PC-3 (cell line): ENCODE measurements at regions not wholly inside any gene's neighbourhood (a gene's known extent, or its start where the extent isn't known, plus 50 kb on each side); places are given as distances from the start of the nearest gene placed in this dataset.

Experiments
- CTCF ChIP-seq: fragments of 300-600 bp; sonication (generic); conservative IDR thresholded peaks from 2 replicates; pipeline ENCODE4 v1.5.1; 2017; ENCODE audit warnings: antibody characterized with exemption, low read depth, mild to moderate bottlenecking, low read length
- EZH2 ChIP-seq: fragments of 300-600 bp; sonication (generic); IDR thresholded peaks from one replicate; pipeline ENCODE4 v1.6.1; 2017; ENCODE audit warnings: antibody characterized with exemption, mild to moderate bottlenecking, low read length; ENCODE audit not compliant: unreplicated experiment
- EZH2phosphoT487 ChIP-seq: fragments of 300-600 bp; sonication (generic); IDR thresholded peaks from 2 replicates; pipeline ENCODE4 v1.6.1; 2018; ENCODE audit warnings: mild to moderate bottlenecking, antibody characterized with exemption, low read length, borderline replicate concordance

- TF ChIP-seq EZH2phosphoT487 (no peak), CTCF (no peak), EZH2 (no peak)
Measured at GRCh38 chr18:24609254-24609653, 148.8 kb downstream of the HRH4 start.
